ENCODE measurements at regions not wholly inside any gene's neighbourhood (a gene's known extent, or its start where the extent isn't known, plus 50 kb on each side); places are given as distances from the start of the nearest gene placed in this dataset.

DNA sequence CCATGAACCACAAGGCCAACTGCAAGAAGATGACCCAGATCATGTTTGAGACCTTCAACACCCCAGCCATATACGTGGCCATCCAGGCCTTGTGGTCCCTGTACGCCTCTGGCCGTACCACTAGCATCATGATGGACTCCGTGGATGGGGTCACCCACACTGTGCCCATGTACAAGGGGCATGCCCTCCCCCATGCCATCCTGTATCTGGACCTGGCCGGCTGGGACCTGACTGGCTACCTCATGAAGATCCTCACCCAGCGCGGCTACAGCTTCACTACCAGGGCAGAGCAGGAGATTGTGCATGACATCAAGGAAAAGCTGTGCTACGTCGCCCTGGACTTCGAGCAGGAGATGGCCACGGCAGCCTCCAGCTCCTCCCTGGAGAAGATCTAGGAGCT lies 153.7 kb downstream of the CAVIN4 start:
- TF ChIP-seq, protein P1, sequence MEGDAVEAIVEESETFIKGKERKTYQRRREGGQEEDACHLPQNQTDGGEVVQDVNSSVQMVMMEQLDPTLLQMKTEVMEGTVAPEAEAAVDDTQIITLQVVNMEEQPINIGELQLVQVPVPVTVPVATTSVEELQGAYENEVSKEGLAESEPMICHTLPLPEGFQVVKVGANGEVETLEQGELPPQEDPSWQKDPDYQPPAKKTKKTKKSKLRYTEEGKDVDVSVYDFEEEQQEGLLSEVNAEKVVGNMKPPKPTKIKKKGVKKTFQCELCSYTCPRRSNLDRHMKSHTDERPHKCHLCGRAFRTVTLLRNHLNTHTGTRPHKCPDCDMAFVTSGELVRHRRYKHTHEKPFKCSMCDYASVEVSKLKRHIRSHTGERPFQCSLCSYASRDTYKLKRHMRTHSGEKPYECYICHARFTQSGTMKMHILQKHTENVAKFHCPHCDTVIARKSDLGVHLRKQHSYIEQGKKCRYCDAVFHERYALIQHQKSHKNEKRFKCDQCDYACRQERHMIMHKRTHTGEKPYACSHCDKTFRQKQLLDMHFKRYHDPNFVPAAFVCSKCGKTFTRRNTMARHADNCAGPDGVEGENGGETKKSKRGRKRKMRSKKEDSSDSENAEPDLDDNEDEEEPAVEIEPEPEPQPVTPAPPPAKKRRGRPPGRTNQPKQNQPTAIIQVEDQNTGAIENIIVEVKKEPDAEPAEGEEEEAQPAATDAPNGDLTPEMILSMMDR (IDR thresholded peaks at IDR 0.05; ENCODE audit: low read length): no peak
- TF ChIP-seq EZH2phosphoT487 (IDR thresholded peaks at IDR 0.05; ENCODE audit: low read length) (no peak), EZH2 (optimal IDR thresholded peaks at IDR 0.05; ENCODE audit: low read depth, low read length) (no peak)
